Neural cell (in vitro differentiated cells): ENCODE measurements at regions not wholly inside any gene's neighbourhood (a gene's known extent, or its start where the extent isn't known, plus 50 kb on each side); places are given as distances from the start of the nearest gene placed in this dataset.

Source experiments
- H2AFZ ChIP-seq: fragments of 200-600, 300-800 bp; sonication (generic), shearing (Covaris generic); 2 replicates; pipeline ENCODE4 v1.6.0; 2014; ENCODE audit warnings: low read depth, mild to moderate bottlenecking, antibody characterized with exemption, low read length, moderate library complexity
- H3F3A ChIP-seq: fragments of 200-600 bp; shearing (Covaris generic); 2 replicates; pipeline ENCODE4 v1.6.1; 2016; ENCODE audit warnings: mild to moderate bottlenecking, moderate library complexity, mixed read lengths, antibody characterized with exemption, low read length; ENCODE audit not compliant: insufficient read depth, poor library complexity, severe bottlenecking
- H3K27ac ChIP-seq: fragments of 200-600, 300-800 bp; sonication (generic), shearing (Covaris generic); 2 replicates; pipeline ENCODE4 v1.5.1; 2014; ENCODE audit warnings: mild to moderate bottlenecking, low read length, moderate library complexity
- H3K27me3 ChIP-seq: fragments of 300-800, 200-600 bp; sonication (generic), shearing (Covaris generic); 2 replicates; pipeline ENCODE4 v1.6.0; 2014; ENCODE audit warnings: mild to moderate bottlenecking, low read depth, low read length, moderate library complexity; ENCODE audit not compliant: insufficient read depth
- H3K36me3 ChIP-seq: fragments of 300-800, 200-600 bp; sonication (generic), shearing (Covaris generic); 2 replicates; pipeline ENCODE4 v1.5.1; 2014; ENCODE audit warnings: mild to moderate bottlenecking, antibody characterized with exemption, low read length, moderate library complexity; ENCODE audit not compliant: insufficient read depth
- H3K4me2 ChIP-seq: fragments of 300-800, 200-600 bp; sonication (generic), shearing (Covaris generic); 2 replicates; pipeline ENCODE4 v1.6.0; 2014; ENCODE audit warnings: mild to moderate bottlenecking, low read length
- H3K4me3 ChIP-seq: fragments of 300-800, 200-600 bp; sonication (generic), shearing (Covaris generic); 2 replicates; pipeline ENCODE4 v1.5.1; 2014; ENCODE audit warnings: mild to moderate bottlenecking, low read length, moderate library complexity
- H3K79me2 ChIP-seq: fragments of 200-600 bp; shearing (Covaris generic); replicated peaks from 2 replicates; pipeline ENCODE4 v1.6.0; 2014; ENCODE audit warnings: mild to moderate bottlenecking, low read length, moderate library complexity; ENCODE audit not compliant: insufficient read depth
- H3K9ac ChIP-seq: fragments of 300-800, 200-600 bp; sonication (generic), shearing (Covaris generic); 2 replicates; pipeline ENCODE4 v1.6.1; 2016; ENCODE audit warnings: mild to moderate bottlenecking, low read length, mixed read lengths
- H3K9me2 ChIP-seq: fragments of 200-600 bp; shearing (Covaris generic); 2 replicates; pipeline ENCODE4 v1.6.1; 2016; ENCODE audit warnings: mild to moderate bottlenecking, low read length, mixed read lengths; ENCODE audit not compliant: insufficient read depth
- H3K9me3 ChIP-seq: fragments of 200-600, 300-800 bp; sonication (generic), shearing (Covaris generic); 2 replicates; pipeline ENCODE4 v1.6.1; 2016; ENCODE audit warnings: mild to moderate bottlenecking, mixed run types, low read length, moderate library complexity, mixed read lengths
- H4K20me1 ChIP-seq: fragments of 200-600 bp; shearing (Covaris generic); 2 replicates; pipeline ENCODE4 v1.6.1; 2016; ENCODE audit warnings: mild to moderate bottlenecking, mixed run types; ENCODE audit not compliant: insufficient read depth
- CTCF ChIP-seq: fragments of 450-650 bp; IDR thresholded peaks from 2 replicates; pipeline ENCODE4 v1.5.1; 2014; ENCODE audit warnings: antibody characterized with exemption, mild to moderate bottlenecking, moderate library complexity; ENCODE audit not compliant: poor library complexity, severe bottlenecking
- EP300 ChIP-seq: fragments of 450-650 bp; conservative IDR thresholded peaks from 2 replicates; pipeline ENCODE4 v1.6.1; 2014; ENCODE audit warnings: antibody characterized with exemption, mild to moderate bottlenecking, moderate library complexity; ENCODE audit not compliant: poor library complexity, severe bottlenecking
- EZH2 ChIP-seq: fragments of 200-600, 300-800 bp; shearing (Covaris generic), sonication (generic); IDR thresholded peaks from 2 replicates; pipeline ENCODE4 v1.6.1; 2014; ENCODE audit warnings: antibody characterized with exemption, low read length, borderline replicate concordance, mild to moderate bottlenecking; ENCODE audit not compliant: insufficient read depth, poor library complexity, severe bottlenecking
- MXI1 ChIP-seq: fragments of 450-650 bp; conservative IDR thresholded peaks from 2 replicates; pipeline ENCODE4 v1.6.1; 2014; ENCODE audit warnings: antibody characterized with exemption, mild to moderate bottlenecking; ENCODE audit not compliant: poor library complexity, severe bottlenecking
- POLR2AphosphoS5 ChIP-seq: IDR thresholded peaks from 2 replicates; pipeline ENCODE4 v1.6.1; 2012
- RAD21 ChIP-seq: fragments of 450-650 bp; conservative IDR thresholded peaks from 2 replicates; pipeline ENCODE4 v1.6.1; 2014; ENCODE audit warnings: antibody characterized with exemption, mild to moderate bottlenecking, moderate library complexity
- SMC3 ChIP-seq: fragments of 450-650 bp; conservative IDR thresholded peaks from 2 replicates; pipeline ENCODE4 v1.6.1; 2014; ENCODE audit warnings: antibody characterized with exemption, mild to moderate bottlenecking, moderate library complexity; ENCODE audit not compliant: poor library complexity
- TAF1 ChIP-seq: IDR thresholded peaks from 2 replicates; pipeline ENCODE4 v1.6.1; 2012; ENCODE audit warnings: low read depth
- TF ChIP-seq, protein P1 (sequence below): IDR thresholded peaks from 2 replicates; pipeline ENCODE4 v1.6.1; 2012; ENCODE audit warnings: borderline replicate concordance

GRCh38 chr7:54426406-54426805 is 115.8 kb upstream of the VSTM2A start:
- Histone ChIP-seq H2AFZ (no peak overlapping the region), H3K9me3 (no peaks in the 10 kb centered on the region), H4K20me1 (no peaks in the 10 kb centered on the region), H3F3A (no peaks in the 10 kb centered on the region), H3K27ac (no peak overlapping the region), H3K79me2 (no peaks in the 10 kb centered on the region), H3K9me2 (no peaks in the 10 kb centered on the region), H3K36me3 (no peaks in the 10 kb centered on the region), H3K27me3 (no peaks in the 10 kb centered on the region), H3K4me3 (no peak overlapping the region), H3K9ac (no peak overlapping the region), H3K4me2 (no peak overlapping the region)
- TF ChIP-seq TAF1 (no peak), EZH2 (no peak), SMC3 (no peak), MXI1 (no peak), EP300 (no peak), RAD21 (no peak), CTCF (no peak), POLR2AphosphoS5 (no peak)
- TF ChIP-seq, protein P1, sequence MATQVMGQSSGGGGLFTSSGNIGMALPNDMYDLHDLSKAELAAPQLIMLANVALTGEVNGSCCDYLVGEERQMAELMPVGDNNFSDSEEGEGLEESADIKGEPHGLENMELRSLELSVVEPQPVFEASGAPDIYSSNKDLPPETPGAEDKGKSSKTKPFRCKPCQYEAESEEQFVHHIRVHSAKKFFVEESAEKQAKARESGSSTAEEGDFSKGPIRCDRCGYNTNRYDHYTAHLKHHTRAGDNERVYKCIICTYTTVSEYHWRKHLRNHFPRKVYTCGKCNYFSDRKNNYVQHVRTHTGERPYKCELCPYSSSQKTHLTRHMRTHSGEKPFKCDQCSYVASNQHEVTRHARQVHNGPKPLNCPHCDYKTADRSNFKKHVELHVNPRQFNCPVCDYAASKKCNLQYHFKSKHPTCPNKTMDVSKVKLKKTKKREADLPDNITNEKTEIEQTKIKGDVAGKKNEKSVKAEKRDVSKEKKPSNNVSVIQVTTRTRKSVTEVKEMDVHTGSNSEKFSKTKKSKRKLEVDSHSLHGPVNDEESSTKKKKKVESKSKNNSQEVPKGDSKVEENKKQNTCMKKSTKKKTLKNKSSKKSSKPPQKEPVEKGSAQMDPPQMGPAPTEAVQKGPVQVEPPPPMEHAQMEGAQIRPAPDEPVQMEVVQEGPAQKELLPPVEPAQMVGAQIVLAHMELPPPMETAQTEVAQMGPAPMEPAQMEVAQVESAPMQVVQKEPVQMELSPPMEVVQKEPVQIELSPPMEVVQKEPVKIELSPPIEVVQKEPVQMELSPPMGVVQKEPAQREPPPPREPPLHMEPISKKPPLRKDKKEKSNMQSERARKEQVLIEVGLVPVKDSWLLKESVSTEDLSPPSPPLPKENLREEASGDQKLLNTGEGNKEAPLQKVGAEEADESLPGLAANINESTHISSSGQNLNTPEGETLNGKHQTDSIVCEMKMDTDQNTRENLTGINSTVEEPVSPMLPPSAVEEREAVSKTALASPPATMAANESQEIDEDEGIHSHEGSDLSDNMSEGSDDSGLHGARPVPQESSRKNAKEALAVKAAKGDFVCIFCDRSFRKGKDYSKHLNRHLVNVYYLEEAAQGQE = no peak

GRCh38 chr7:54429111-54429510 is 113.1 kb upstream of the VSTM2A start:
- H3K9me2 ChIP-seq = no peaks in the 10 kb centered on the region
- no peak overlapping the region for H2AFZ ChIP-seq
- TF ChIP-seq TAF1 (no peak), POLR2AphosphoS5 (no peak), SMC3 (no peak), EP300 (no peak), MXI1 (no peak), CTCF (no peak), EZH2 (no peak), RAD21 (no peak)
- TF ChIP-seq, protein P1 = no peak
- H3K36me3 ChIP-seq = no peaks in the 10 kb centered on the region
- no peaks in the 10 kb centered on the region for H3K9me3 ChIP-seq
- H3F3A ChIP-seq = no peaks in the 10 kb centered on the region
- no peaks in the 10 kb centered on the region for H3K79me2 ChIP-seq
- no peak overlapping the region for H3K9ac ChIP-seq
- H3K4me2 ChIP-seq = no peak overlapping the region
- H3K4me3 ChIP-seq = no peak overlapping the region
- no peaks in the 10 kb centered on the region for H4K20me1 ChIP-seq
- H3K27me3 ChIP-seq = no peaks in the 10 kb centered on the region
- H3K27ac ChIP-seq = no peak overlapping the region
